Activated CD4-positive, alpha-beta T cell treated with anti-CD3 and anti-CD28 coated beads, Interleukin-2, Interleukin-6, amounts not matched to agents 100 ng/mL and 50 ng/mL, durations not matched to agents 16 hours and 8 hours (primary cell): ENCODE measurements at regions not wholly inside any gene's neighbourhood (a gene's known extent, or its start where the extent isn't known, plus 50 kb on each side); places are given as distances from the start of the nearest gene placed in this dataset.

Source experiments
- DNase-seq: peaks from one replicate; pipeline ENCODE4 v3.0.0-alpha.2; 2020

DNA sequence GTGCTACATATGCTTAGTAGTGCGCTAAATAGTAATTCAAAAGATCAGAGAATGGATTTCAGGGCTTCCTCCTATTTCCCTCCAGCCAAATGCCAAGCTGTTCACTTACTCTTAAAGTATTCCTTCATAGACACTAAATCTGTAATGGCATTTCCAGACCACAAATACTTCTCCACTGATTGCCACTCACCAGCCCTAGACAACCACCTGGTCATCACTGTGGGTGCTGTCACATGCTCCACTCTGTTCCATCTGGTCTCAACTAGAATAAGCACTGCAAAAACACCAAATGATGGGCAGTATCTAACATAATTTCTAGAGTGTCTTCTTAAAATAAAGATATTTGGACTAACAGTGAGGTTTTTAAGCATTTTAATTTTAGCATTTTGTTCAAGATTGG lies 341.3 kb downstream of the AASDHPPT start:
- no peak for DNase-seq

DNA sequence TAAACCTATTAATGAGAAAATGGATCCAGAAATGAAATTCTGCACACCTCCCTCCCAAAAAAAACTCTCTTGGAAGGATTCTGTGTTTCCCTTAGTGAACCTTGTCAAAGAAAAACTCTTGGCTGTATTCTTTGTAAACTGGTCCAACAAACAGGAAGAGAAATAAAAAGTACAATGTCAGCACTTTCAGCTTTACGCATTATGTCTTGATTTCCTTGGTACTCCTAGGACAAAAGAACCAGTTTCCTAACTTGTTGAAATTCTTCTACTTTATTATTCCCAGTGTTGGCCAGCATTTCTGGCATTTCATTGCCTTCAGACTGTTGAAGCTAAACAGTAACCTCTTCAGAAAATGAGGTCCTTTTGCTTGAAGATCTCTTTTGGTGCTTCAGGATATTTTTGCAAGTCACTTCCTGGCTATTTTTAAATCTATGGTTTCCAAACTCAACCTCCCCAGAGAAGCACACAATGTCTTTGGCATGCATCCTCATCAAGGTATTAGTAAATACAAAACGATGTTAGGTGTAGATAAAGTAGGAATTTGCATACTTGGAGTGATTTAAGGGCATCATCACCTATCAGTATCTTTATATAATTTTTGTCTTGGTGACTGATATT lies 342.7 kb downstream of the AASDHPPT start:
- DNase-seq = no peak

DNA sequence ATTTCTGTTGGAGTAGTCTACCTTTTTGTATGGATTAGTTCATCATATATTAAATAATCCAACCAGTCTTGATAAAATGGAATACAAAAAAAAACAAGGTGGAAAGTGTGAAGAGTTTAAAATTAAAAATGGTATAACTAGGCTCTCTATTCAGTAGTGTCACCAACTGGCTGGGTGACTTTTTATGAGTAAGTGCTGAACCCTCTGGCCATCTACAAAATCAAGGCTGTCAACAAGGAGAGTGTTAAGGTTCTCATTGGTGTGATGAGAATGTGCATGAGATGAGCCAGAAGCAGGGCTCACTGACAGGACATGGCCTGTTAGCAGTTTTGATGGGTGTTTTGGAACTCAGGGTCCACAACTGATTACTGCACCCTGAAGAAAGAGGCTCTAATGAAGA lies 343.2 kb downstream of the AASDHPPT start:
- DNase-seq = no peak

DNA sequence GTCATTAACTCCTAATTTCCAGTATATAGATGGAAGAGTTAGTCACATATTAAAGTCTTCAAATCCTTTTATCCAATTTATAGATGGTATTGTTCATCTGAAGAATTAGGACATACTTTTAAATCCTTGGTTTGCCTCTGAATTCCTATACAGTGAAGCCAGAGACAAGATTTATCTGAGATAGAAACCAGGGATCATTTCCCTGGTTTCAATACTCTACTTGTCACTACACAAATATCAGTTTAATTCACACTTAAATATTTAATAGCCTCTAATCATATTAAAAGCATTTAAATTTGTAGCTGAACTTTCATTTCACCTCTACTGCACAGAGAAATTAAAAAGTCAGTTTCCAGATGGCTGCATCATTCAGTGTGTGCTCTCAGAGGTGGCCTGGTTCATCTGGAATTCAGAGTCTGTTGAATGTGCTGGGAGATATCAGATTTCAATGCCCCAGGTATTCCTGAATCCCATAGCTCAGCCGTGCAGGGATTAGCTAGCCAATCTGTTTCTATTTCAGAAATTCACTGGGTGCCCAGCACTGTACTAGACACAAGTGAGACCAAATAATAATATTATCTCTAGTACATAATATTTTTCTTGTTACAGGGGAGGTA lies 344.3 kb downstream of the AASDHPPT start:
- no peak for DNase-seq

DNA sequence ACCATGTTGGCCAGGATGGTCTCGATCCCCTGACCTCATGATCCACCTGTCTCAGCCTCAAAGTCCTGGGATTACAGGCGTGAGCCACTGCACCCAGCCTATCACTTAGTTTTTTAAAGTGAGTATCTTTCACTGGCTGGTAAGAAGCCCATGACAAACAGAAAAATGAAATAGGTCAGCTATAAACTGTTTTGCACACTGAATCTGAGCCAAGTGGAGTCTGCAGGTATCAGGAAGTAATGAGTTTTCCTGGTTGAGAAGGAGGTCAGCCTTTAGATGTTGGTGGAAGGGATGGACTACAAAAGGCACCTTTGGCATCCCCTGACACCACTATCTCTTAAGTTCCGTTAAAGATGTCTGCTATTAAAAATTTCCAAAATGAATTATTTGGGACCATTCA lies 345.1 kb downstream of the AASDHPPT start:
- no peak for DNase-seq

DNA sequence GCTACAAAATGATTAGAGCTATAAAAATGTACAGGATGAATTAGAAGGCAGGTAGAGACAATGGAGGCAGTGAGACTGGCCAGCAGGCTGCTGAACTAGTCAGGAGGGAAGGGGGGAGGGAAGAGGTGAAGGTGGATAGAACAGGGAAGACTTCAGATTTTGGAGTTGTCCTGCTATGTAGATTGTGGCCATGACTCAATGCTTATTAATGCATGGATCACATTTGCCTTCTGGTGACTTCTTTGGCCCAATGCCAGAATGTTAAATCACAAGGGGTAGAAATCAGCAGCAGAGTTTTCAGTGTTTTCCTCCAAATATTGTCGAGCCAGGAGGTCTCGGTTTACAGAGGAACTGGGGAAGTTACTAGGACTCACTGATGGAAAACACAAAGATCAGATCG lies 346.6 kb downstream of the AASDHPPT start:
- no peak for DNase-seq

DNA sequence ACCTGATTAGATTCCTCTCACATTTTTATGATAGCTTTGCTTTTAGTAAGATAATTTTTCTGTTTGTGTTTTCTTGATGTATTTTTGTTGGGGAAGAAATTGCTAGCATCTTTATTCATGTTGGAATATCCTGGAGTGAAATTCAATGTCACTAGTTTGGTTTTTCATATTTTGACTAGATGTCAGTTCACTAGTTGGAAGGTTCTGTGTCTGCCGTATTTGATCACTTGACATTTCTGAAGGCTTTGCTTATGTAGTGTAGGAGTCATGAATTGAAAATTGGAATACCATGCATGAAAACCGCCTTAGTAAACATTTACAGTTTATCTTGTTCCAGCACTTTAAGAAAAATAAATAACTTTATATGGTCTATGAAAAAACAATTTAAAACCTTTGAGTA lies 348.4 kb downstream of the AASDHPPT start:
- no peak for DNase-seq

DNA sequence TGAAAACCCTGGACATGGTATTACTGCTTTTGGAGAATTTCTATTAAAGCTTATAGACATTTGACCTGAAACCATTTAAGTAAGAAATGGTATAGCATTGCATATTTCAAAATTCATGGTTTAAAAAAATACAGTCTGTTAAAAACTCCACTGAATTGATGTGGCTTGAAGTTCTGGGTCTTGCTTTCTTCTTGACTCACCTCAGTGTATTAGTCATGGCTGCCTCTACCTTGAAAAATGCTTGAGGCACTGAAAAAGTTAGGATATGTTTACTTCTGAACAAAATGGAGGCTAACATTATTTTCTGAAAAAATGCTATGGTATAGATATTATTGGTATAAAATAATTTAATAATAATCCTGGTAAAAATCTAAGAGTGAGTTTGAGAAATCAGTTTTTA lies 349.2 kb downstream of the AASDHPPT start:
- DNase-seq = no peak

DNA sequence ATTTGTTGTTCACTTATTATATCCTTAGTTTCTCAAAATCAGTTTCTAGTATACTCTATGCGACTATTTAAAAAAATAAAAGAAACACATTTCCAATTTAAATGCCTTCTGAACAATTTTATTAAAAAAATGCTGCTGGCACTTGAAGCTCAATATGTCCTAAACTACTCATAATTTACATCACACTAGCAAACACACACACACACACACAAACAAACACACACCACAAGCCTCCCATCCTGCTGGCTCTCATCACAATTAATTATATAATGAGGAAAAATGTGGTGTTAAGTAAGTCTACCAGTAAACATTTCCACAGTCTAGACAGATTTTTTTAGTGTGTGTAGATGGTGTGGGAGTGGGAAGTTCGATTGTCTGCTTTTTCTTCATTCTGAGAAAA lies 350.3 kb downstream of the AASDHPPT start:
- DNase-seq = no peak

DNA sequence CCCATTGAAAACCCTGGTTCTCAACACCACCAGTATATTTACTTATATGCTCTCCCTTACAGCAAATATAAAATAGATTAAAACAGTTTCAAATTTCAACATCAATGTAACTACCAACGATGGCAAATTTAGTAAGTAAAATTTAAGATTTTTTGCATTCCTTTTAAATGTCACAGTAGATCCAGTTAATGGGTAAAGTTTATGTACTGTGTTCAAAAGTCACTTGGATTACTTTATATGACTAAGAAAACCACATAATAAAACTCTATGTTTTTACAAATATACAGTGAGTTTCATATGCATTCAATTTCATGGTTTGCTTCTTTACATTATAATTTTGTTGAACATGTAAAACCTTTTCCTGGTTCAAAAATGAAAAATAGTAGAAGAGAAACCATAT lies 364.6 kb downstream of the AASDHPPT start:
- no peak for DNase-seq

DNA sequence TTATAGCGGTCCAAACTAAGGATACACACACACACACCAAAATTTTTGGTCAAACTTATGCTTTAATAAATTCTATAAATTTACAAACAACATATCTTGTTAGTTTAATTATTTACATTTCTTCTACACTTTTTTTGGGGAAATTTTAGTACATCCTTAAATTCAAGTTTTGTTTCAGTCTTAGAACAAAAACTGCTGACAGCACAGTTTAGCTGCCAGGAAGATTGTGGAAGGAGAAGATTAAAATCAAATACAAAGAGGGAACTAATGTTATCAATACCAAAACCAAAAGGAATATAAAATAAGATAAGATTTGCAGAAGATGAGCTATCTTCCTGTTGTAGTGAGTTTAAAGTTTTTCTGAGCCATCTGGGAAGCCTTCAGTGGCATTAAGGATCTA lies 368.8 kb downstream of the AASDHPPT start:
- DNase-seq = no peak

DNA sequence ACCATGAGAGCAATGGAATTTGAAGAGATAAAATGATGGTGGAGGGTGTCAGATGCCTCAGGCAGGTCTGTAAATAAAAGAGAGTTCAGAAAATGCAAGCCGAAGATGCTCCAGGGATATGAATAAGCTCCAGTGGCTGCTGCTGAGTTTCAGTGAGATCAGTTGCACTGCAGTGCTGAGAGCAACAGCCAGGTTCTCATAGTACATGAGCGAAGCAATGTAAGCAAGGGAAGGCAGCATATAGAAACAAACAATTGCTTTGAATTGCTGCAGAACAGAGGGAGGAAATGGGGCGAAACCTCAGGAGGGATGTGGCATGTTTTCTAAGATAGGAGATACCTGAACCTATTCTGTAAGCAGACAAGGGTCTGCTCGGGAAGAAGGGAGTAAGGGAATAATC lies 369.5 kb downstream of the AASDHPPT start:
- DNase-seq = no peak

DNA sequence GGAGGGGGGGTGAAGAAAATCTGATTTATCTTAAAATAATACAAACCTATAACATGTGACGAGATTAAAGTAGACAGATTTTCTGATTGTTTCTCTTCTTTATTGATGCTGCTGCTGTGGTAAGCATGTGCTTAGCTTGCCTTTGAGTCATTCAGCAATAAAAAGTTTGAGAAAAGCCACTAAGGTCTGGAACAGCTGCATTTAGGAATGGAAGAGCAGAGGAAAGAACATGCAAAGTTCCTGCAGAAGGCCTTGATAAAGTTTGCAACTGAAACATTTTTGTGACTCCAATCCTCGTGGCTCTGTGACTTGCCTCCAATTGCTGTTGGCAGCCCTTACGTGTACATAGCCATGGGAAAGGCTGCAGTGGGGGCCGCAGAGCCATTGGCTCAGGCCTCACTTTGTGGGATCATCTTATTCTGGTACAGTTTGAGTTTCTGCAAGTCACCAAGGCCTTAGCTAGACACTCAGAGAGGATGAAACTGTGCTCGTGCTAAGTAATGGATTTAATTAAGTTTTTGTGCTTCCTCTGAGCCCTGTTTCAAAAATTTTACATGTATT lies 370.2 kb downstream of the AASDHPPT start:
- no peak for DNase-seq

DNA sequence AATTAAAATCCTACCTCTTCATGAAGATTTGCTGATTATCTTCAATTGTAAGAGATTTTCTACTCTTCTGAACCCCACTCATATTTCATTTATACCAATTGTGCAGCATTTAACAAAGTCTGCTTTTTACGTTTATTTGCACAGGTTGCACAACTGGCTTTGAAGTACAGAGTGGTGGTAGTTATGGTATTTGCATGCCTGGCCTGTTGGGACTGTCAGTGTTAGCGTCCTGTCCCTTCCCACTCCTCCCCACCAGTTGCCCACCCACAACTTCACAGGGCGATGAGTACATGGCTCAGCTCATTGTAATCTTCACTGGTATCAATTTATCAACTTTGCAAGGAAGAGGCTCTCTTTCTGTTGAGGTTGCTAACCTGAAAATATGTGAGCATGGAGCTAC lies 372.3 kb downstream of the AASDHPPT start:
- no peak for DNase-seq

DNA sequence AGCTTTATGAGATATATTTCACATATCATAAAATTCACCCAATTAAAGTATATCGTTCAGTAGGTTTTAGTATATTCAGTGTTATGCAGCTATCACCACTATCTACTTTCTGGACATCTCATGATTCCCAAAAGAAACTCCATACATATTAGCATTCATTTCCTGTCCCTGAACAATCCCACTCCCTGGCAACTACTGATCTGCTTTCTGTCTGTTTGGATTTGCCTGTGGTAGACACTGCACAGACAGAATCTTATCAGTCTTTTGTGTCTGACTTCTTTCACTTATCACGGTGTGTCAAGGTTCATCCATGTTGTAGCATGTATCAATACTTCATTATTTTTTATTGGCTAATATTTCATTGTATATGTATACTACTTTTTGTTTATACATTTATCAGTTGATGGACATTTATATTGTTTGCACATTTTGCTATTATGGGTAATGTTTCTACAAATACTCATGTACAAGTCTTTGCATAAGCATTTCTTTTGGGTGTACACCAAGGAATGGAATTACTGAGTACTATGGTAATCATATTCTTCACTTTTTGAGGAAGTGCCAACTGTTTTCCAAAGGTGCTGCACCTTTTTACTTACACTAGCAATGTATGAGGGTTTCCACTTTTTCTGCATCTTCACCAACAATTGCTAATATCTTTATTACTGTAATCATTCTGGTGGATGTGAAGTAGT lies 373.9 kb downstream of the AASDHPPT start:
- no peak for DNase-seq

DNA sequence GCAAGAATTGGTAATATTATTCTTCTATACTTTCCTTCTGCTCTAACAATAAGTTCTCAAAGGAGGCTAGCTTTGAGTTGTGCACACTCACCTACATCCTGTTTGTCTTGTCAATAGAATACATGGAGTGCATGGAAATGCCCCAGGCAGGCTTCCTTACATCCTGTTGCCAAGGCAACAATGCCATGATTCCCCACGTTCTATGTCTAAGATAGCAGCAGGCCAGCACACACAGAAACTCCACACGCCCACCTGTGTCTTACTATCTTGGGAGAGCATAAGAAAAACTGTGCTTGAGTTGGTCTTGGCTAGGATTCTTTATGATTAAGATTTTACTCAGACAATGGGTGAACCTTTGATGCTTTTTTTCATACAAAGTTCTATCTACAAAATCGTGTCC lies 379.2 kb downstream of the AASDHPPT start:
- no peak for DNase-seq

DNA sequence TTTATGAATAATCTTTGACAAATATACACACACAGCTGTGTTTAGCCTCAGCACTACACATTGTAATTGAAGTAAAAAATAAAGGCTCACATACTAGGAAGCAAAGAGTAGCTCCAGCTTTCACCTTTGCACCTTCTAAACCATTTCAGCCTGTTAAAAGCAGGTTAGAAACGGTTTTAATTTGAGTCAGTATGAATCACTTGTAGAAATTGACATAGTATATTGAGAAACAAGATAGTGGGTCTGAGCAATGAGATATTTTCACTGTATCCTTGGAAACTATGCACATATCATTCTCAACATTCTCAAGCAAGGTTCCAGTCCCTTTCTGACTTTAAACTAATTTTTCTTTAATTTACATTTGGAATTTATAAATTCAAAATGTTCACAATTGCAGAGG lies 380.3 kb downstream of the AASDHPPT start:
- no peak for DNase-seq

DNA sequence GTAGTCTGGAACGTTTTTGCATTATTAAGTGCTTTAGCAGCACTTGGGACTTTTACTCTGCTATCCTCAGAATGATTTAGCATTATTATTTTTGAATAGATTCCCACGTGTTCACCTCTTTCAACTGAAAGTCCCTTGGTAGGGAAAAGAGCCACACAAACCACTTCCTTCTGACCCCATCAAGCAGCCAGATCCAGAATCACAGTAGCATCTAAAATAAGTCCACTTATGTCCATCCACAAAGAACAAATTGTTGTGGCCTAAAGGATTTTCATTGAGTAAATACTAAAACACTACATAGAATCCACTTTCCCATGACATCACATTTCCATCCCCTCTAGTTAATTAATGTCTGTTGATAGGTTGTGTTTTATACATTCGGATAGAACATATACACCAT lies 381.7 kb downstream of the AASDHPPT start:
- no peak for DNase-seq

DNA sequence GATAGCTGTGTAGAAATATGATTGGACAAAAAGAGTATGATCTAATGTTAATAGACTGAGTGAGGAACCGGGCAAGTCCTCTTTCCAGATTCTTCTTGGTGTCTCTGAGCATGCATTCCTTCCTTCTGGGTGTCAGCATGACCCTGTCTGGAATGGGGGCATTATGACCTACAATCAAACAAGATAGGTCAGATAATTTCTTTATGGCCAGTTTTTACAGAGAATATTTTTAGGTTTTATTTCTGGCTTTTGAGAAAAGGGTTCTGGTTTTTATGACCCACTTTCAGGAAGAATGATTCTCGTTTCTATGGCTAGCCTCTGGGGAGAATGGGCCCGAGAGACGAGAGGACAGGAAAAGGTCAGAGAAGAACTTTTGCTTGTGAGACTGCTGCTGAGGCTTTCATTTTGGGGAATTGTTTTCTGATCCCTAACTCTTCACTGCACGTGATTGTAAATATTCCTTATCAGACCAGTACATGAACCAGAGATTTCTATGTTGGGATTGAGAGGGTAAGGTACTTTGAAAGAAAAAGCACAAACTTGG lies 383.8 kb downstream of the AASDHPPT start:
- no peak for DNase-seq

DNA sequence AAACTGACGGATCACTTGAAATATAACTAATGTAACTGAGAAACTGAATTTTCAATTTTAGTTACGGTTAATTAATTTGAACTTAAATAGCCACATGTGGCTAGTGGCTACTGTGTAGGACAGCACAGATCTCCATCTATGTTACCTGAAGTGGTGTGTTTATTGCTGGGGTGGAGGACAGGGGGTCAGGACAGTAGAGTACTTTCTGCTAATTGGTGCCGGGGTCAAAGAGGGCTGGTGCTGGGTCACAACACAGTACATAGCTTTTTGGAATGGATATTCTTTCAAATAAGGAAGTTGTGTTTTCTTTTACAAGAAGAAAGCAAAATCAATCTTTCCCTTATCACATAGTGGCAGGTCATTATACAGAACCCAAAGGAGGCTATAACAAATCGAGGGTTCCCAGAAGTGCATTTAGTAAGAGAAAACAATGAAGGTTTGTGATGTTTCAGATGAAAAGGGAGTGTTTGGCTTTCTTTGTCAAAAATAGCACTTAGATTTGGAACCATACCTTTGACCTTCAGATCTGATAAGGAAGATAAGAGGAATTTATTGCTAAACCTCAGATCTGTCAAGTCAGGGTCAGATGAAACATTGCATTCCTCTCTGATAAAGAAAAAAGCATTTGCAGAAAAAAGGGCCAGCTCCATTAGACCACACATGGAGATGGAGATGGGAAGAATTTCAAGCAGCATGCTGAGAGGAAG lies 384.5 kb downstream of the AASDHPPT start:
- no peak for DNase-seq

DNA sequence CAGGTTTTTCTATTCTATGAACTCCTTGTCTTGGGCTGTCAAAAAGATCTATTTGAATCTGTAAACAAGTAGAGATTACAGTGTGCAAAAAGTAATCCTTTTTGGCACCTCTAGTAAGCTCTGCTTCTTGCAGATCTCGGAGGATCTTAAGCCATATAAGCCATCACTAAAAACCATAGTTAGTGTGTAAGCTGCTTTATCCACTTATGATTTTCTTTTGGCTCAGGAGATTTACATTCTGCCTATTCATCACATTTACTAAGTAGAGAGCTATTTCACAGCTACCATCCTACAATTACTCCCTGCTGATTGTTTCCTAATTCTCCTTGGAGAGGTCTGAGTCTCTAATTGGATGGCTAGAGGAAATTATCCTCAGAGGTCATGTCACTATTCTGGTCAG lies 385.7 kb downstream of the AASDHPPT start:
- DNase-seq = no peak

DNA sequence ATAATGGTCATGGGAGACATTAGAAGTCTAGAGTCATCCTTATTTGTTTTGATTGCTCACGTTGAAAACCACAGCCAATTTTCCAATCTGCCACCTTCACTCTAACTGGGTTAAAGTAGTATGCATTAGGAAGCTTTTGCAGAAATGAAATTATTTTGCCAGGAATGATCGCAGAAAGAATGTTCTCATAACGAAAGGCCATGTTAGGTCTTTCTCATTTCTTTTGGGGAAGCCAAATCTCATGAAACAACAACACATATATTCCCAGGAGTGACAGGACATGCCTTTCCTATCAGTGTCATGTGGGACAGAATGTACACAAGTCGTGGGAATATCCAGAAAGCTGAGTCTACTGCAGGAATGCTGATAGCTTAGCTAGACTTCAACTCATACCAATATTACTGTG lies 386.3 kb downstream of the AASDHPPT start:
- DNase-seq = no peak

DNA sequence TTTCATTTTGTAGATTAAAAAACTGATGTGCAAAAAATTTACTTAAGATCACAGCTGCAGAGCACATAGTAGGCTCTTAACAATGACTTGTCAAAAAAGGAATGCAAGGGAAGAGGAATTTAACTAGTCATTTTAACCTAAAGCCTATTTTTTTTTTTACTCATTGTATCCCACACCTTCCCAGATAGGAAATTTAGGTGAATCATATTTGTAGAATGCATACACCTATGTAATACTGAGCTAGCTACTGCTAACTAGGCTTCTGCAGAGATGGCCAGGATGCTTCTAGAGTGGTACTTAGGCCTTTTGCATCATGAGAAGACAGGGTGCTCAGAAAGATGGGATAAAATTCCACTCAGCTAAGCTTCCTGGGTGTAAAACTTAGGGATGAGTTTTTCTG lies 387.3 kb downstream of the AASDHPPT start:
- no peak for DNase-seq
